Duodenal mucosa (tissue), 2 donors: ENCODE measurements at regions not wholly inside any gene's neighbourhood (a gene's known extent, or its start where the extent isn't known, plus 50 kb on each side); places are given as distances from the start of the nearest gene placed in this dataset.

Source experiments
- H3K27ac ChIP-seq: one replicate; pipeline ENCODE4 v1.7.0; 2013; ENCODE audit warnings: low read depth, low read length
- H3K27me3 ChIP-seq, 2 donors: one replicate each; pipeline ENCODE4 v1.7.0; 2013; ENCODE audit warnings: low read length in 2 of 2, control low read depth in 1 of 2; ENCODE audit not compliant: insufficient read depth in 2 of 2, control insufficient read depth in 1 of 2
- H3K36me3 ChIP-seq, 2 donors: one replicate each; pipeline ENCODE4 v1.7.0; 2013; ENCODE audit warnings: low read length in 2 of 2, control low read depth in 1 of 2; ENCODE audit not compliant: insufficient read depth in 2 of 2, control insufficient read depth in 1 of 2
- H3K4me1 ChIP-seq, 2 donors: one replicate each; pipeline ENCODE4 v1.7.0; 2013; ENCODE audit warnings: low read length in 2 of 2, control low read depth in 1 of 2; ENCODE audit not compliant: insufficient read depth in 2 of 2, control insufficient read depth in 1 of 2
- H3K4me3 ChIP-seq, 2 donors: one replicate each; pipeline ENCODE4 v1.7.0; 2013; ENCODE audit warnings: low read length in 2 of 2, low read depth in 1 of 2
- H3K9ac ChIP-seq, 2 donors: one replicate each; pipeline ENCODE4 v1.7.0; 2013; ENCODE audit warnings: low read length in 2 of 2, low read depth in 1 of 2
- H3K9me3 ChIP-seq, 2 donors: one replicate each; pipeline ENCODE4 v1.7.0; 2013; ENCODE audit warnings: low read length in 2 of 2, control low read depth in 1 of 2; ENCODE audit not compliant: control insufficient read depth in 1 of 2

DNA sequence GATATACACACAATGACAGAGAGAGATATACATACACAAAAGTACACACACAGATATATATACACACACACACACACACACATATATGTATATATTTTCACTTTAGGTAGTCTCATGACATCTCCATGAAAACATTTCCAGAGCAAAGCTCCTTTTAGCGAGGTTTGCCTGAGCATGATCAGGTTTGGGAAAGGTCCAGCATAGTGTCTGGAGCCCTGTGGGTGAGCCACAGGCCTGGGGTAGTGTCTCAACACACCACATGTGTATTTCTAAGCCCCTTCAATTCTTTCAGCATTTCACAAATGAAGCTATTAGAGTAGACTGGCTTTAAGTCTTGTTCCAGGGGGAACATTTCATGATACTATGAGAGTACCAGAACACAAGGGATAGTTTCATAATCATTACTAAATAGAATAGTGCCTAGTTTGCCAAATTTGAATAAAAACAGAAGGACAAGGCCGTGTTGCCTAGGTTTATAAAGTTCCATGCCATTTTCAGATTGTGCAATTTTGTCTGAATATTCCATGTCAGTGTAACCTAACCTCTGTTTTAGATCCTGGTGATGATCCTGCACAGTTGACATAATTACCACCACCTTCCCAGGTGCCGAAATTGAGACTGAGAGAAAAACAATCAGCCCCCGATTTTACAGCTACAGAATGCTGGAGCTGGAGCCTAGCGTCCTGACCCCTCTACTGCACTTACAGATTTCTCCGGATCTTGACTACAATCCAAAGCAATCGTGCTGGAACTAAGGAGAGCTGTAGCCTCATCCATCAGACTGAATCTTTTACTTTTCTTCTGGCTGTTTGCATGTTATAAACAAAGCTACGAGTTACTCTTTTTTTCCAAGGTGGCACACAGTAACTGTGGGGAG lies 332.7 kb downstream of the CYRIA start:
- H3K9me3 ChIP-seq = no peaks in the 10 kb centered on the region
- no peak overlapping the region for H3K27ac ChIP-seq

DNA sequence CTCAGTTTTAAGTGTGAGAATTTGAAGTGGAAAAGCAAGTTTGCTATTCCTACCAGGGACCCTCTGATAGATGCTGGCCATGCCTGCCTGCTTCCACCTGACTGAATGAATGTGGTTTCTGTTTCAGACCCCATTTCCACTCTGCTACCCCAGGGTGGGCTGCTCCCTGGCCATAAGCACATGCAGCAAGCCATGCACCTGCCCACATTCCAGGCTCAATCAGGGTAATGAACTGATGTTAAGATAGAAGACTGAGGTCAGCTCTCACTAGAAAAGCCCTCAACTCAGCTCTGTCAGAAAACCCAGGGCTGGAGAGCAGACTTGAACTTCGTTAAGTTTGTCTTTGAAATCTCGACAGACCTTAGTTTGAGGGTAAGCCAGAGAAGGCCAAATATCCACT lies 333.9 kb downstream of the CYRIA start:
- Histone ChIP-seq H3K36me3 (no peaks in the 10 kb centered on the region), H3K4me1 (no peaks in the 10 kb centered on the region), H3K9me3 (no peaks in the 10 kb centered on the region), H3K27ac (no peak overlapping the region), H3K4me3 (no peak overlapping the region), H3K9ac (no peak overlapping the region), H3K27me3 (no peaks in the 10 kb centered on the region)

More for the DNA sequence above, 332.7 kb downstream of the CYRIA start:
- H3K4me1 ChIP-seq = no peaks in the 10 kb centered on the region
- H3K9ac ChIP-seq = no peak overlapping the region
- H3K27me3 ChIP-seq = no peaks in the 10 kb centered on the region
- H3K4me3 ChIP-seq = no peak overlapping the region
- H3K36me3 ChIP-seq = no peaks in the 10 kb centered on the region

DNA sequence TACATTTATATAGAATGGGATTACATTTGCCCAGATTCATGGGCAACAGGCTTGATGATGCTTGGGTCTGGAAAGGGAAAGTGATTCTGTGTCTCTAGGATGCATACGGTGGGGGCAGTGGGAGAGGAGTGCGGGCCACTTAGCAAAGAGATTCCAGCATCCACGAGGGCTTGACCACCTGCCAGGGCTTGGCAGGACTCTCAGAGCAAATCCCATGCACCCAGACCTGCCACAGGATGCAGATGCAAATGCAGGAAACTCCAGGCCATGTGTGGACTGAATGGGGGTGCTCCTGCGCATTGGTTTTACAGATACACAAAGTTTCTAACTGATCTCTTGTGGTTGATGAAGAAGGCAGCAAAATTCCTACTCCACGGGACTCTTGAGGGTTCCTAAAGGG lies 334.7 kb downstream of the CYRIA start:
- H3K36me3 ChIP-seq = no peaks in the 10 kb centered on the region
- H3K27me3 ChIP-seq = no peaks in the 10 kb centered on the region
- no peaks in the 10 kb centered on the region for H3K4me1 ChIP-seq
- no peak overlapping the region for H3K4me3 ChIP-seq
- no peaks in the 10 kb centered on the region for H3K9me3 ChIP-seq
- H3K9ac ChIP-seq = no peak overlapping the region
- H3K27ac ChIP-seq = no peak overlapping the region

DNA sequence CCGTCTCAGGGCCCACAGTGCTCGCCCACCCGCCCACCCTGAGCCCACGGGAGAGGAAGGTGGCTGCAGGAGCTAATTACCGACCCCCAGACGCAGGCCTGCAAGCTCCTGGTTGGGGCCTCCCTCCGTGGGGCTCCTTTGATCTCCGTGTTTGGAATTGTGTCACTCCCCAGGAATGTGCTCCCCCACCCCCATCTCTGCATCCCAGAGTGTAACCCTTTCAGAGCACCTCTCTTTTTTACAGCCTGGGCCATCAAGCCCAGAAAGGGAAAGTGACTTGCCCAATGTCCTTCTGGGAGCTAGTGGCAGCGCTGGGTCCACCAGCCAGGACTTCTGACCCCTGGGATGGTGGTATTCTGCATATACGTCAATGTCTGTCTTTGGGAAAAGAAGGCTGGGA lies 335.1 kb downstream of the CYRIA start:
- H3K27me3 ChIP-seq = no peaks in the 10 kb centered on the region
- H3K9me3 ChIP-seq = no peaks in the 10 kb centered on the region
- H3K36me3 ChIP-seq = no peaks in the 10 kb centered on the region
- no peak overlapping the region for H3K9ac ChIP-seq
- no peak overlapping the region for H3K4me3 ChIP-seq
- H3K4me1 ChIP-seq = no peaks in the 10 kb centered on the region
- no peak overlapping the region for H3K27ac ChIP-seq

GRCh38 chr2:16330012-16330411 lies 335.6 kb downstream of the CYRIA start:
- Histone ChIP-seq H3K27ac (no peak overlapping the region), H3K4me3 (no peak overlapping the region), H3K9ac (no peak overlapping the region), H3K27me3 (no peaks in the 10 kb centered on the region), H3K4me1 (no peaks in the 10 kb centered on the region), H3K9me3 (no peaks in the 10 kb centered on the region), H3K36me3 (no peaks in the 10 kb centered on the region)

GRCh38 chr2:16329421-16329820 lies 336.2 kb downstream of the CYRIA start:
- no peak overlapping the region for H3K9ac ChIP-seq
- no peak overlapping the region for H3K27ac ChIP-seq
- H3K9me3 ChIP-seq = no peaks in the 10 kb centered on the region
- H3K4me3 ChIP-seq = no peak overlapping the region
- H3K27me3 ChIP-seq = no peaks in the 10 kb centered on the region
- H3K36me3 ChIP-seq = no peaks in the 10 kb centered on the region
- no peaks in the 10 kb centered on the region for H3K4me1 ChIP-seq

DNA sequence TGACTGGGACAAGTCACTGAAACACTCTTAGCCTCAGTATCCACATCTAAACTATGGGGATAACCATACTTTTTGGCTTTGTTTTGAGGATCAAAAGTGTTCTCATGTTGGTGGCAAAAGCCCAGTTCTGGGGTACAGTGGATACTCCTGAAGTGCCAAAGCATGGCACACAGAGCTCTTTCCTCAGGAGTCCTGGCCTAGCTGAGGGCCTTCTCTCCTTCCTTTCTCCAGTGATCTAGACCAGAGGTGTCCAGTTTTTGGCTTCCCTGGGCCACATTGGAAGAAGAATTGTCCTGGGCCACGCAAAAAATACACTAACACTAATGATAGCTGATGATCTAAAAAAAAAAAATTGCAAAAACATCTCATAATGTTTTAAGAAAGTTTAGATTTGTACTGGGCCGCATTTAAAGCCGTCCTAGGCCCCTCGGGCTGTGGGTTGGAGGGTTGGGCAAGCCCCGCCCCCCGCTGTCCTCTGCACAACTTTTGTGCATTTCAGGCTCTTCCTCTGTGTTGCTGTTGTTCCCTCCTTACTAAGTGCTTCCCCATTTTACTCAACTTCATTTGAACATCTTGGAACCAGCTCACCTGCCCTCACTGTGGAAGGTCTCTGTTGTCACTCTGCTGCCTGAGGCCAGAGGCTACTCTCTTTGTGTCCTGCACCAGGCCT lies 337.0 kb downstream of the CYRIA start:
- Histone ChIP-seq H3K9me3 (no peaks in the 10 kb centered on the region), H3K9ac (no peak overlapping the region), H3K27ac (no peak overlapping the region)

DNA sequence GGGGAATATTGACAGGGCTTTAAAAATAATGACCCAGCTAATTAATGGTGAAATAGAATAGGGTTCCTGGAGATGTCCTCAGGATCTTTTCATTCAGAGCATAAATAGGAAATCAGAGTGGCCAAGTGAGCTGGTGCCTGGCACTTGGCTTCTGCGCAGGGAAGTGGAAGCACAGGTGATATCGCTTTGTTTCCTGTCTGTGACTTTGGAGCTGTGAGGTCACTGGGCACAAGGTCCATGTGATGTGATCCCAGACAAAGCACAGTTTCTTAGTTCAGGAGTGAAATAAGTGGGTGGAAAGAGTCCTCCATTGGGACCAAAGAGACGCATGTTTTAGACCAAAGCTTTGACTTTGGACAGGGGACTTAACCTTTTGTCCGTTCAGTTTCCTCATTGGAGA lies 338.3 kb downstream of the CYRIA start:
- Histone ChIP-seq H3K4me3 (no peak overlapping the region), H3K9me3 (no peaks in the 10 kb centered on the region), H3K36me3 (no peaks in the 10 kb centered on the region), H3K27ac (no peak overlapping the region), H3K4me1 (no peaks in the 10 kb centered on the region), H3K9ac (no peak overlapping the region), H3K27me3 (no peaks in the 10 kb centered on the region)

More for the DNA sequence above, 337.0 kb downstream of the CYRIA start:
- no peaks in the 10 kb centered on the region for H3K4me1 ChIP-seq
- no peaks in the 10 kb centered on the region for H3K36me3 ChIP-seq
- H3K27me3 ChIP-seq = no peaks in the 10 kb centered on the region
- H3K4me3 ChIP-seq = no peak overlapping the region

- no peaks in the 10 kb centered on the region for H3K4me1 ChIP-seq
- no peaks in the 10 kb centered on the region for H3K27me3 ChIP-seq
- no peak overlapping the region for H3K4me3 ChIP-seq
- H3K9ac ChIP-seq = no peak overlapping the region
- H3K36me3 ChIP-seq = no peaks in the 10 kb centered on the region
- no peak overlapping the region for H3K27ac ChIP-seq
- H3K9me3 ChIP-seq = no peaks in the 10 kb centered on the region
These were observed 338.8 kb downstream of the CYRIA start for GRCh38 chr2:16326711-16327300.

- Histone ChIP-seq H3K9me3 (no peaks in the 10 kb centered on the region), H3K4me3 (no peak overlapping the region), H3K4me1 (no peaks in the 10 kb centered on the region), H3K27ac (no peak overlapping the region), H3K9ac (no peak overlapping the region), H3K36me3 (no peaks in the 10 kb centered on the region), H3K27me3 (no peaks in the 10 kb centered on the region)
These were observed 339.6 kb downstream of the CYRIA start for GRCh38 chr2:16325976-16326510.
